Adrenal gland (tissue), 9 donors: ENCODE measurements at regions not wholly inside any gene's neighbourhood (a gene's known extent, or its start where the extent isn't known, plus 50 kb on each side); places are given as distances from the start of the nearest gene placed in this dataset.

ENCODE experiments used
- DNase-seq, 7 donors: peaks; one replicate each; pipeline ENCODE4 v3.0.0-alpha.2; 2019 to 2020
- H3K27ac ChIP-seq, 5 donors: fragments of 200-600 bp; sonication (generic) in 4 of 5; 1 replicate in 3 of 5; 2 replicates in 2 of 5; pipeline versions ENCODE4 v1.5.1 to v1.8.0; 2016 to 2020; ENCODE audit warnings: mild to moderate bottlenecking in 1 of 5
- H3K27me3 ChIP-seq: fragments of 200-600 bp; 2 replicates; pipeline ENCODE4 v1.8.0; 2021
- H3K36me3 ChIP-seq, 2 donors: fragments of 200-600 bp; replicated peaks in 1 of 2; 1 replicate in 1 of 2; 2 replicates in 1 of 2; pipeline versions ENCODE4 v1.5.1 to v1.8.0; 2018 to 2022
- H3K4me1 ChIP-seq, 2 donors: fragments of 200-600 bp; replicated peaks in 1 of 2; 1 replicate in 1 of 2; 2 replicates in 1 of 2; pipeline versions ENCODE4 v1.5.1 to v1.8.0; 2018 to 2021
- H3K4me3 ChIP-seq, 4 donors: fragments of 200-600 bp; sonication (generic) in 3 of 4; one replicate each; pipeline ENCODE4 v1.5.1; 2016 to 2018
- H3K9me3 ChIP-seq, 3 donors: fragments of 200-600 bp; sonication (generic) in 1 of 3; replicated peaks in 1 of 3; 1 replicate in 2 of 3; 2 replicates in 1 of 3; pipeline versions ENCODE4 v1.5.1 to v1.8.0; 2016 to 2021
- POLR2A ChIP-seq, 2 donors: fragments of 450-650 bp; IDR thresholded peaks; one replicate each; pipeline ENCODE4 v1.6.1; 2017; ENCODE audit warnings: antibody characterized with exemption in 2 of 2, mild to moderate bottlenecking in 2 of 2, moderate library complexity in 1 of 2
- WGBS, 4 donors: extraction: QIAGEN DNeasy Blood & Tissue Kit in 2 of 4; methylation state at CpG; one replicate each; pipeline versions ENCODE4 v1.1.5 to v1.1.7; 2013 to 2017; 5-methylcytosine and 5-hydroxymethylcytosine counted together
- intact Hi-C, 2 donors: fragments of 100-400 bp; cut with DNase I; formaldehyde crosslinking; loops; one replicate each; pipeline versions ENCODE4 v1.14.1 to v1.15.0; 2022 to 2023
- TF ChIP-seq, protein P1 (sequence below), 6 experiments: fragments of 450-650 bp in 4 of 6; fragments of 200-600 bp in 2 of 6; sonication (generic) in 1 of 6; IDR thresholded peaks; 1 replicate in 5 of 6; 2 replicates in 1 of 6; pipeline versions ENCODE4 v1.5.1 to v1.8.0; 2016 to 2021; ENCODE audit warnings: antibody characterized with exemption in 6 of 6, mild to moderate bottlenecking in 2 of 6, moderate library complexity in 1 of 6
- donor health status: healthy with polysubstance abuse.
- donor health status: Bipolar disorder and iron deficiency.
- donor health status: DM: yes; HTN: yes; CAD: no.
- donor health status: DM: no; HTN: no; CAD: no.
- donor health status: DM: no; HTN: no; CAD: no.

DNA sequence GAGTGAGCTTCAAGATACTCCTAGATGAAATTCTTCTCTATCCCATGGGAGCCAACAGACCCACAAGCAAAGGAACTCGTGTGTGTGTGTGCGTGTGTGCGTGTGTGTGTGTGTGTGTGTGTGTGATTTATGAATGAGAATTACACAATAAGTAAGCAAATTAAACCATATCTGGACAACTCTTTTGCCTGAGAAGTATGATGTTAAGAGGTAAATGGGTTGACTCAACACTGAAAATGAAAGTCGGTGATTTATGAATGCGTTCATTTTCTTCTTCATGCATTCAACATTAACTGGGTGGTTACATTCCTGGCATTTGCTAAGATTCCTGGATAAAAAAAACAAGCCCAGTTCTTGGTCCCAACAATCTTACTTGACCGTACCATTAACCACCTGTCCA, 171.3 kb upstream of the ZNF462 start:
- Histone ChIP-seq H3K4me3 (no peak overlapping the region), H3K27me3 (no peaks in the 10 kb centered on the region), H3K36me3 (no peaks in the 10 kb centered on the region), H3K27ac (no peak overlapping the region), H3K9me3 (no peaks in the 10 kb centered on the region), H3K4me1 (no peaks in the 10 kb centered on the region)
- DNase-seq = no peak
- WGBS, 4 donors = 72 to 80% (median 76%) methylated on average over 6 of the region's 6 CpGs
- intact Hi-C loops = no loop called here
- no peak for TF ChIP-seq POLR2A (IDR thresholded peaks at IDR 0.05)
- TF ChIP-seq, protein P1, sequence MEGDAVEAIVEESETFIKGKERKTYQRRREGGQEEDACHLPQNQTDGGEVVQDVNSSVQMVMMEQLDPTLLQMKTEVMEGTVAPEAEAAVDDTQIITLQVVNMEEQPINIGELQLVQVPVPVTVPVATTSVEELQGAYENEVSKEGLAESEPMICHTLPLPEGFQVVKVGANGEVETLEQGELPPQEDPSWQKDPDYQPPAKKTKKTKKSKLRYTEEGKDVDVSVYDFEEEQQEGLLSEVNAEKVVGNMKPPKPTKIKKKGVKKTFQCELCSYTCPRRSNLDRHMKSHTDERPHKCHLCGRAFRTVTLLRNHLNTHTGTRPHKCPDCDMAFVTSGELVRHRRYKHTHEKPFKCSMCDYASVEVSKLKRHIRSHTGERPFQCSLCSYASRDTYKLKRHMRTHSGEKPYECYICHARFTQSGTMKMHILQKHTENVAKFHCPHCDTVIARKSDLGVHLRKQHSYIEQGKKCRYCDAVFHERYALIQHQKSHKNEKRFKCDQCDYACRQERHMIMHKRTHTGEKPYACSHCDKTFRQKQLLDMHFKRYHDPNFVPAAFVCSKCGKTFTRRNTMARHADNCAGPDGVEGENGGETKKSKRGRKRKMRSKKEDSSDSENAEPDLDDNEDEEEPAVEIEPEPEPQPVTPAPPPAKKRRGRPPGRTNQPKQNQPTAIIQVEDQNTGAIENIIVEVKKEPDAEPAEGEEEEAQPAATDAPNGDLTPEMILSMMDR (IDR thresholded peaks at IDR 0.05) = no peak

DNA sequence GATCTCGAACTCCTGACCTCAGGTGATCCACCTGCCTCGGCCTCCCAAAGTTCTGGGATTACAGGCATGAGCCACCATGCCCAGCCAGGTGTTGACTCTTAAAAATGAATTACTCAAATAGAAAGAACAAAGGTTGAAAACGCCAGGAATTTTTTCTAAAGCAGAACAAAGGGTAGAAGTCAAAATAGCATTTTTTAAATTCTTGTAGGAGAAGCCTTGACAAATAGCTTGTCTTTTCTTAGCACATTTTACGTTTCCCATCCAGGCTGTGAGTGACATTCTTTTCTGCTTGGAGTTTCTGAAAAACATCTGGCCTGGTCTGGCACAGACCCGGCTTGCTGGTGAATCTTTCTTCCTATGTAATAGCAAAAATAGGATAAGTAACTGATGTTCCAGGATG, 169.4 kb upstream of the ZNF462 start:
- no peaks in the 10 kb centered on the region for H3K27me3 ChIP-seq
- TF ChIP-seq, protein P1 (IDR thresholded peaks at IDR 0.05) = no peak
- TF ChIP-seq POLR2A (IDR thresholded peaks at IDR 0.05) = no peak
- DNase-seq = no peak
- H3K27ac ChIP-seq = no peak overlapping the region
- intact Hi-C loops = no loop called here
- peaks cover 0 to 8% of the 10 kb centered on the region in 2 donors for H3K4me1 ChIP-seq
- no peaks in the 10 kb centered on the region for H3K36me3 ChIP-seq
- H3K4me3 ChIP-seq = no peak overlapping the region
- no peaks in the 10 kb centered on the region for H3K9me3 ChIP-seq
- WGBS, 4 donors = 57 to 77% (median 75%) methylated on average over 5 of the region's 5 CpGs

DNA sequence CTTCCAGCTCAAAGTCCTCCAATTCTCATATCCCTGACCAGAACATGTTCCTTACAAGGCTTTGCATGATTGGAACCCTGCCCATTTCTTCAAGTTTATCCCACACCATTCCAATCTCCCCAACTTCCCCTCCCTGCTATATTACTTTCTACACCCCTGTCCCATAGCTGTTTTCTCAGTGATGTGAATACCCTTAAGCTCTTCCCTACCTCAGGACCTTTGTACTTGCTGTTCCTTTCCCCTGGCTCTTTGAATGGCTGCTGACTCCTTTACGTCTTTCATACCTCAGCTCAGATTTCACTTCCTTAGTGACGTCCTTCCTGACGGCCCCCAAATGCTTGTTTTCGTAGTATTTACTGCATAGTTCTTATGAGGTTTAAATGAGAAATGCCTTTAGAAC, 166.2 kb upstream of the ZNF462 start:
- WGBS, 4 donors = 81 to 90% (median 88%) methylated on average over 4 of the region's 4 CpGs
- Histone ChIP-seq H3K36me3 (no peaks in the 10 kb centered on the region), H3K27me3 (no peaks in the 10 kb centered on the region), H3K4me1 (peaks cover 0 to 8% of the 10 kb centered on the region in 2 donors), H3K4me3 (no peak overlapping the region), H3K27ac (no peak overlapping the region), H3K9me3 (no peaks in the 10 kb centered on the region)
- intact Hi-C loops = no loop called here
- DNase-seq = no peak
- TF ChIP-seq POLR2A (IDR thresholded peaks at IDR 0.05) = no peak
- TF ChIP-seq, protein P1 (IDR thresholded peaks at IDR 0.05) = no peak

DNA sequence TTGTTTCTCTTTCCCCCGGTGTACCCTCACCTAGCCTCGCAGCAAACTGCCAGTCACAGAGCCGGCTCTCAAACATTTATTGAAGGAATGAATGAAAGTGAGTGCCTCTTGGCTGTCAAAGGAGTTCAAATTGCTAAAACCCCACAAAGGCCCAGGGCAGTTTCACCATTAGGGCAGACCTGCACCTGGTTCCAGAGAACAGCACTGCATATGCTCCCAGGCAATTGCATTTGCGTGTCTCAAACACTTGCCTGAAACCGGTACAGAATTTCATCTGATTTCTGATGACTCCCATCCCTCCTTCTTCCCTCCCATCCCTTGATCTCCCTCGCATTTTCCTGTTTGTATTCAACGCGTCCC, 165.6 kb upstream of the ZNF462 start:
- Histone ChIP-seq H3K27me3 (no peaks in the 10 kb centered on the region), H3K4me1 (peaks cover 0 to 8% of the 10 kb centered on the region in 2 donors), H3K4me3 (no peak overlapping the region), H3K36me3 (no peaks in the 10 kb centered on the region), H3K27ac (peak overlapping the region in 3 of 5 donors; percentile 62 to 83 (median 81)), H3K9me3 (no peaks in the 10 kb centered on the region)
- whole genome bisulfite sequencing, 4 donors = 57 to 69% (median 65%) methylated on average over 8 of the region's 8 CpGs
- DNase-seq = no peak
- TF ChIP-seq POLR2A (IDR thresholded peaks at IDR 0.05) = no peak
- TF ChIP-seq, protein P1 (IDR thresholded peaks at IDR 0.05) = no peak
- intact Hi-C loops = no loop called here
